NCI-H1092 treated with DMSO at 0.1 percent for 48 hours (cell line): ENCODE measurements at regions not wholly inside any gene's neighbourhood (a gene's known extent, or its start where the extent isn't known, plus 50 kb on each side); places are given as distances from the start of the nearest gene placed in this dataset.

ENCODE experiments used
- DNase-seq: peaks from one replicate; lab custom pipeline; 2025; lab: John Stamatoyannopoulos, UW

DNA sequence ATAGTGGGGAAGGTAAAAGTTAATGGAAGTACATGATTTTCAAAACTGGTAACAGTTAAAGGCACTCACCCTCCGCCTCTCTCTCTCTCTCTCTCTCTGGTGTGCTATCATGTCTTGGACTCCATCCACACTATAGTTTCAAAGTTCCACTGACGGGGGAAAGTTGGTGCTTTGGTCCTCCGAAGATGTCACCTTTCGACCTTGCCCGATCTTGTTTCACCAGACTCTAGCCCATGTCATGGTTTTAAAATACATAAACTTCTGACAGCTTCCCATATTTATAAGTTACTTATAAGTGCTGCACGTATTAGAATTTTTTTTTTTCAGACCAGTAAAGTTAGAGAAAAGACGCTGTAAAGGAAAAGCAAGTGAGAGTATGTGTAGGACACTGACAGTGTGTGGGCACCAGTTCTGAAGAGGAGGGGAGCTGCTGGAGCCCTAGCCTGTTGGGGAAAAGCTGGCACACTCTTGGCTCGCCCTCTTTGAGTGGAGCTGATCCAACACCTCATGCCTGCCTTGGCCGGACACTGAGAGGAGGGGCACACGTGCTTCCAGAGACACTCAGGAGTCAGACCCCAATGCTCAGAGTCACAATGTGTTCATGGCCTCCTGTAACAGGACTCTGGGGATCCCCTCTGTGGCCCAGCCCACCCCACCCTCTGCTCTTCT lies 200.5 kb upstream of the TPM1 start:
- no peak for DNase-seq

DNA sequence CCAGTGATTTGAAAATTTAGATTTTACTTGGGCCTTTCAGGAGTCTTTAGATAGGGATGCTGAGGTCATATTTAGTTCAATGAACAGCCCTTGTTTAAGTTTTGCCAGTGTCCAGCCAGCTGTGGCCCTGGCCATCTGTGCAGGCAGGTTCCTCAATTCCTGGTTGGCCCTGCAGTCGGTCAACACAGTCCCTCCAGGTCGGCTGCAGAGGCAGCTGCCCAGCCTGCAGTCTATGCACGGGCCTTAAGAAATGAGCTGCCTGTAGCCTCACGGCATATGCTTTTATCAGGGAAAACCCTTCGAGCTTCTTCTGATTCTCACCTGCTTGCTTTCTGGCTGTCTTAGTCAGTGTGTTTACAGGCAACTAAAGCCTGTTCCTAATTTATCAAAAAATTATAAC lies 199.2 kb upstream of the TPM1 start:
- no peak for DNase-seq

DNA sequence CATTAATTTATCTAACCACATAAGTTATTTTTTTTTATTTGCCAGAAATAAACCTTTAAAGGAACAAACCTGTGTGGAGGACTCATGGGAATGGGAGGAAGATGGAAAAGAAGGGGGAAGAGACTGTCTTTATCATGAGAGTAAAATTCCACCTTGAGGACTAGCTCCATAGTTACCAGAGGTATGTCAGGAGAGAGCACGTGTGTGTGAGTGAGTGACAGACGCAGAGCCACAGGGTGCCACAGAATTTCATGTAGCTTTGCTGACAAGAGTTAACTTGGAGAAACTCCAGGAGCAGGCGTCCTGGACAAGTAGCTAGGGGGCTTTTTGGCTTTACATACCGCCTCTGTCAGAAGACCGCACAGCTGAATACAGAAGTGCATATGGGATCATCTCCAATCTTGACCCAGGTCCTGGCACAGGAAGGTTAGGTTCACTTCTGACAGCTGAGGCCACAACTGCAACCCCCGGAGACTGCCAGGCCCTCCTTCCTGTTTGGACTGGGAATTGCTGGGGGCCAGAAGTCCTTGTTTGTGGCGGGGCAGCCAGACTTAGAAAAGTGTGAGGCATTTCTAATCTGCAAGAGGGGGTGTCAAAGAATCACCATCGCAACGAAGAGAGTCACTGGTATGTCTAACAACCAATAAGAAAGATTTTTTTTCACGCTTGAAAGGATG lies 197.8 kb upstream of the TPM1 start:
- no peak for DNase-seq

DNA sequence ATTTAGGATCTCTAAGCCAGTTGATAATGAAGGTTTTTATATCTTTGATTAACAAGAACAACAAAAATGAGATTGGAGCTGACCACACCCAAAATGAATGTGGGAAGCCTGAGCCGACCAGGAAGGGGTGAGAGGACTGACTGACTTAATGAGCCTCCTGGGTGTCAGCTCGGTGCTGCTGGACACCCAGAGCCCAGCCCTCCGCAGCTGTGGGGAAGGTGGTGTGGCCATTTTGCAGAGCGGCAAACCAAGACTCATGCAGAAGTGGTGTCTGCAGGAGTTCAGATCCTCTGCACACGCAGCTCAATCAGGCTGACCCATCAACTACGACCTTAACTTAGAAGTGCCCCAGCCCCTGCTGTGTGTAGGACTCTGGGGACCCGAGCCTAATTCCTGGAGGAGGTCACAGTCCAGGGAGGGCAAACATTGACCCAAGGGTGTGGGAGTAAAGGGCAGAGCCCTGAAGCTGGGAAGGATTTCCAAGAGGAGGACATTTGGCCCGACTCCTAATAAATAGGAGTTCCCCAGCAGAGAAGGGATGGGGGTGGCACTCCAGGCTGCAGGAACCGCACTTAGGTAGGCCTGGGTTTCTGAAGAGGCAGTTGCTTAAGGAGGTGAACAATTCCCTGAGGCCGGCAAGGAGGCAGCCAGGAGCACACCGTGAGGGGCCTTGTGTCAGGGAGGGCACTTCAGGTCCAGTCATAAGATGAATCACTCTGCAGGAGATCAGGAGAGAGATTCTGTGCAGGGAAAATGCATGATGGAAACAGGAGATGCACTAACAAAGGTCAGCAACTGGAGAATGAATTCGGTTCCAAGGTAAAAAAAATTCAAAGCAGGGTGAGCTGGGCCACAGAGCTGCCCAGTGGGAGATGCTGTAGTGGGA lies 197.1 kb upstream of the TPM1 start:
- DNase-seq, result no peak

- DNase-seq, result no peak
These were observed 196.3 kb upstream of the TPM1 start for GRCh38 chr15:62846131-62846804.

DNA sequence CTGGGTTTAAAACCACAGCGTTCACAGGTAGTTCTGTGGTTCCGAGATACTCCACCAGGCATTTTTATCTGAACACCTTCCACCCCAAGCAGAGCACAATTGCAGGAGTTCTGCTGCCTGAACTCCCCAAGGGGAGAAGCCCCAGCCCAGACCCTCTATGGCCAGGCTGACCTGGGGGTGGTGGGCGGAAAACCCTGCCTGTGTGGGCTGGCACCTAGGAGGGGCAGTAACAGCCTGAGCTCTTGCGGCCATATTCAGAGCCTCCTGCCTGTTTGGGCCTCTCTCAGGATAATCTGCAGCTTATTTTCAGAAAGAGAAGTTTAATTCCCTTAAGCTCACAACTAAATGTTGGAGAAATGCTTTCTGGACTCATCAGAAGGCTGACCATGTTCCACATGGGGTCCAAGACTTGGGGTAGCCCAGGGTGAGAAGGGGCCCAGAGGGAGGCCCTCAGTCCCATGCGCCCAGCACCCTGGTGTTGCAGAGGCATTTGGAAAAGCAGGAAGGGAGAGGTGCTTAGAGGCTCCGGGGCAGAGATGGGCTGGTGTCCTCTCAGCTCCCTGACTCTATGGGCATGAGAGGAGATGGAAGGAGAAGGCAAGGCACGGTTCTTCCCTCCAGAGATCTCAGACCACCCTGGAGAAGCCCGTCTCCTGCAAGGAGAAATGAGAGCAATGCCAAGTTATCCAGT lies 195.6 kb upstream of the TPM1 start:
- no peak for DNase-seq

DNA sequence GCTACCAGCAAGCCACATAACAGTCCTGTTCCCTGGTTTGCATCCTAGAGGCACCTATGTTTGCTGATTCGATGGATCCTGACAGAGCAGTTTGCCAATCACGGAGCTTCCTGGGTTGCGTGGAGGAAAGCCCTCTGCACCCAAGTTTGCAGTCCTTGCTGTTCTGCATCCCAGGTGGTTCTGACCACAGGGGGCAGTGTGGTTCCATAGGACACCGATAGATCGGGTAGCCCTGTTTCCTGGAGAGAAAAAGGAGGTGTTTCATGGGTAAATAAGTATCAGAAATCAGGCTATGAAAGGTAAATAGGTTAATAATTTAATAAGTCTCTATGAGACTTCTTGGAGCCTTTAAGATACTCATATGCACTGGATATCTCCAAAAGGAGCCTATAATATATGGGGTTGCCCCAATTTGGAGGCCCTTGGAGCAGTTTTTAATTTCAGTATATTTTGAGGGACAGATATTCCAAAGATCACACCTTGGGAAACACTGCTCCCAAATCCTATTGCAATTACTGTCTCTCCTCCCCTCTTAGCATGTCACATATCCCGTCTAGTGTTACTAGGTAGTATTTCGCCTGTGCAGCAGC lies 194.6 kb upstream of the TPM1 start:
- peak; percentile 9 for DNase-seq

DNA sequence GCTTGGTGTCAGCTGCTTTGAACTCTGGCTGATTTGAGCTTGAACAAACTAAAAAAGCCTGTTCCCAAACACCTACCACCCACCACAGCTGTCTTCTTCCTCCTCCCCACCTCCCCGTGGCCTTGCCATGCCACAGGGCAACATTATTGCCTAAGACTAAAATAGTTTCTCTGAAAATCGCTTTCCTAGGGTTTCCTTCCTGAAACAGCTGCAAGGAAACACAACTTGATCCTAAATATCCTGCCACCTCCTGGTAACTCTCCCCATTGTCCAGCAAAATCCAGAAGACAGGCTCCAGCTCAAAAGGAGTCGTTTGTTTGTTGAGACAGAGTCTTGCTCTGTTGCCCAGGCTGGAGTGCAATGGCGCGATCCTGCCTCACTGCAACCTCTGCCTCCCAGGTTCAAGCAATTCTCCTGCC lies 193.9 kb upstream of the TPM1 start:
- no peak for DNase-seq

- DNase-seq, result no peak
These were observed 193.0 kb upstream of the TPM1 start for GRCh38 chr15:62849316-62850106.

GRCh38 chr15:62850318-62850717 lies 192.2 kb upstream of the TPM1 start:
- DNase-seq, result no peak

GRCh38 chr15:62850791-62851291 lies 191.7 kb upstream of the TPM1 start:
- no peak for DNase-seq

DNA sequence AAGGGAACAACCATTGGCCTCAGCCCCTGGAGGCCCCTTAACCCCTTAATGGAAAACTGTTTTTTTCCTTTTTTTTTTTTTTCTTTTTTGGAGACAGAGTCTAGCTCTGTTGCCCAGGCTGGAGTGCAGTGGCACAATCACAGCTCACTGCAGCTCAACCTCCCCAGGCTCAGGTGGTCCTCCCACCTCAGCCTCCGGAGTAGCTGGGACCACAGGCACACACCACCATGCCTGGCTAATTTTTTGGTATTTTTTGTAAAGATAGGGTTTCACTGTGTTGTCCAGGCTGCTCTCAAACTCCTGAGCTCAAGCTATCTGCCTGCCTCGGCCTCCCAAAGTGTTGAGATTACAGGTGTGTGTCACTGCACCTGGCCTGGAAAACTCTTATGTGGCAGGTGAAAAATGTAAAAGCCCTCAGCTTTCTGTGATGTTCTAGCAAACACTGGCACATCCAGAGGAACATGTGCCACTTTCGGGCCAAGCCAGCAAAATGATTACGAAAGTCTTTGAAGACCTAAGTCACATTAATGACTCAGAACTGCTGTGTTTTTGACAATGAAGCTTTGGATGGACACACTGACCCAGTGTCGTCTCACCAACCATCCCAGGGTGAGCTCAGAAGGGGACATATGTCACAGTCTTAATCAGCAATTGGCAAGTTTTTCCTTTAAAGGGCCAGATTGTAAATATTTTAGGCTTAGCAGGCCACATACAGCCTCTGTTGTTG lies 189.3 kb upstream of the TPM1 start:
- DNase-seq, result no peak

GRCh38 chr15:62853841-62854225 lies 188.7 kb upstream of the TPM1 start:
- no peak for DNase-seq

DNA sequence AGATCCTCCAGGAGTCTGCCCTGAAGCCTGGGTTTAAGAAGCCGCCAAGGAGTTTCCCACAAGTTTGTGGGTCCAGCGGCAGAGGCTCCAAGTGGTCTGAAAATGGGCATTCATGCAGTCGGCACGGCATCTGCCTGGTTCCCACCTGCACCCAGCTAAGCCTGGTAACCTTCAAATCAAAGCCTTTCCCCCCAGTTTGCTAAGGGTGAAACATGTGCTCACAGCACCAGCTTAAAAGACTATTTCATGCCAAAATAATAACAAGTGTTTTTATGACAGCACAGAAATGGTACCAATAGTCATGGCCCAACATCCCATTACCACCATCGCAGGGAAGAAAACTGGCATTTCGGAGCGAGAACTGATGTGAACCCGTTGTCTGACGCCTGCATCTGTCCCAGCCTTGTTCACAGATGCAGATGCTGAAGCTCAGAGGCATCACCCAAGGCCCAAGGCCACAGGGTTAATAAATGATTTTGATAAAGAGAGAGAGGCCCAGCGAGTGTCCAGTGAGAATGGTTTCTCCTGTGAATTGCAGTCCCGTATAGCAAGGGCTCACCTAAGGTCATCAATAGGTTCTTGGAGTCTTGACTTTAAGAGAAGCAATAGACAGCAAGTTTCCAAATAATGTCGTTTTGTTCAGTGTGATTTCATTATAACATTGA lies 188.0 kb upstream of the TPM1 start:
- DNase-seq, result no peak

- DNase-seq, result no peak
These were observed 187.5 kb upstream of the TPM1 start for GRCh38 chr15:62855085-62855476.

- no peak for DNase-seq
These were observed 185.9 kb upstream of the TPM1 start for GRCh38 chr15:62856466-62857246.

GRCh38 chr15:62857411-62857853 lies 185.1 kb upstream of the TPM1 start:
- DNase-seq, result no peak

GRCh38 chr15:62858343-62858742 lies 184.2 kb upstream of the TPM1 start:
- DNase-seq, result no peak
